ENCODE measurements at regions not wholly inside any gene's neighbourhood (a gene's known extent, or its start where the extent isn't known, plus 50 kb on each side); places are given as distances from the start of the nearest gene placed in this dataset.

GRCh38 chr2:30338475-30338874 is 107.1 kb downstream of the LBH start:
- Histone ChIP-seq H3K9me2 (ENCODE audit: insufficient read depth, low read length) (no peaks in the 10 kb centered on the region), H3K4me3 (ENCODE audit: low read length) (no peak overlapping the region), H3F3A (ENCODE audit: insufficient read depth, low read length, poor library complexity, severe bottlenecking) (no peaks in the 10 kb centered on the region), H2AFZ (ENCODE audit: low read depth, low read length) (no peak overlapping the region), H3K79me2 (replicated peaks; ENCODE audit: insufficient read depth, low read length) (no peaks in the 10 kb centered on the region), H3K9me3 (ENCODE audit: low read length) (no peaks in the 10 kb centered on the region), H3K4me2 (ENCODE audit: low read length) (no peak overlapping the region), H4K20me1 (ENCODE audit: insufficient read depth) (no peaks in the 10 kb centered on the region), H3K27me3 (ENCODE audit: insufficient read depth, low read depth, low read length) (no peaks in the 10 kb centered on the region), H3K9ac (ENCODE audit: low read length) (no peak overlapping the region), H3K27ac (ENCODE audit: low read length) (no peak overlapping the region), H3K36me3 (ENCODE audit: insufficient read depth, low read length) (no peaks in the 10 kb centered on the region)
- TF ChIP-seq EZH2 (IDR thresholded peaks at IDR 0.05; ENCODE audit: borderline replicate concordance, insufficient read depth, low read length, poor library complexity, severe bottlenecking) (no peak), MXI1 (conservative IDR thresholded peaks at IDR 0.05; ENCODE audit: poor library complexity, severe bottlenecking) (no peak), SMC3 (conservative IDR thresholded peaks at IDR 0.05; ENCODE audit: poor library complexity) (no peak), EP300 (conservative IDR thresholded peaks at IDR 0.05; ENCODE audit: poor library complexity, severe bottlenecking) (no peak), TAF1 (IDR thresholded peaks at IDR 0.05; ENCODE audit: low read depth) (no peak), RAD21 (conservative IDR thresholded peaks at IDR 0.05) (no peak), POLR2AphosphoS5 (IDR thresholded peaks at IDR 0.05) (no peak), REST (IDR thresholded peaks at IDR 0.05; ENCODE audit: borderline replicate concordance) (no peak)
- TF ChIP-seq, protein P1, sequence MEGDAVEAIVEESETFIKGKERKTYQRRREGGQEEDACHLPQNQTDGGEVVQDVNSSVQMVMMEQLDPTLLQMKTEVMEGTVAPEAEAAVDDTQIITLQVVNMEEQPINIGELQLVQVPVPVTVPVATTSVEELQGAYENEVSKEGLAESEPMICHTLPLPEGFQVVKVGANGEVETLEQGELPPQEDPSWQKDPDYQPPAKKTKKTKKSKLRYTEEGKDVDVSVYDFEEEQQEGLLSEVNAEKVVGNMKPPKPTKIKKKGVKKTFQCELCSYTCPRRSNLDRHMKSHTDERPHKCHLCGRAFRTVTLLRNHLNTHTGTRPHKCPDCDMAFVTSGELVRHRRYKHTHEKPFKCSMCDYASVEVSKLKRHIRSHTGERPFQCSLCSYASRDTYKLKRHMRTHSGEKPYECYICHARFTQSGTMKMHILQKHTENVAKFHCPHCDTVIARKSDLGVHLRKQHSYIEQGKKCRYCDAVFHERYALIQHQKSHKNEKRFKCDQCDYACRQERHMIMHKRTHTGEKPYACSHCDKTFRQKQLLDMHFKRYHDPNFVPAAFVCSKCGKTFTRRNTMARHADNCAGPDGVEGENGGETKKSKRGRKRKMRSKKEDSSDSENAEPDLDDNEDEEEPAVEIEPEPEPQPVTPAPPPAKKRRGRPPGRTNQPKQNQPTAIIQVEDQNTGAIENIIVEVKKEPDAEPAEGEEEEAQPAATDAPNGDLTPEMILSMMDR (IDR thresholded peaks at IDR 0.05; ENCODE audit: poor library complexity, severe bottlenecking): no peak

DNA sequence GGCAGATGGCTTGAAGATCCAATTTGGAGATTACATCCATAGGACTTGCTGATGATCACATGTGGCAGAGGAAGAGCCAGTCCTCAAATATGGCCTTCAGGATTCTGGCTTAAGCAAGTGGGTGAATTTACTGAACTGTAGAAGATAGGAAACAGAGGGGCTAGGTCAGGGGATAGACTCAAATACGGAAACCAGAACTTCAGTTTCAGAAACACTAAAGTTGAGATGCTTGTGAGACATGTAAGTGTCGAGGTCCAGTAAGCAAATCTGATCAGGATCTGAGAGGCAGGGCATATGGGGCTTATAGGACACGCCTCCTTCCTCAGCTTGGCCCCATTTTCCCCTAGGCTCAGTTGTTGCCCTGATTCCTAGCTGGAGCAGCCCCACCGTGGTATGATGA is 107.7 kb downstream of the LBH start:
- H2AFZ ChIP-seq (ENCODE audit: low read depth, low read length): no peak overlapping the region
- H3F3A ChIP-seq (ENCODE audit: insufficient read depth, low read length, poor library complexity, severe bottlenecking): no peaks in the 10 kb centered on the region
- H3K79me2 ChIP-seq (replicated peaks; ENCODE audit: insufficient read depth, low read length): no peaks in the 10 kb centered on the region
- no peaks in the 10 kb centered on the region for H3K27me3 ChIP-seq (ENCODE audit: insufficient read depth, low read depth, low read length)
- no peak for TF ChIP-seq EP300 (conservative IDR thresholded peaks at IDR 0.05; ENCODE audit: poor library complexity, severe bottlenecking)
- no peak for TF ChIP-seq POLR2AphosphoS5 (IDR thresholded peaks at IDR 0.05)
- no peaks in the 10 kb centered on the region for H3K36me3 ChIP-seq (ENCODE audit: insufficient read depth, low read length)
- no peak overlapping the region for H3K4me2 ChIP-seq (ENCODE audit: low read length)
- H3K9ac ChIP-seq (ENCODE audit: low read length): no peak overlapping the region
- H3K9me2 ChIP-seq (ENCODE audit: insufficient read depth, low read length): no peaks in the 10 kb centered on the region
- no peak overlapping the region for H3K4me3 ChIP-seq (ENCODE audit: low read length)
- H3K27ac ChIP-seq (ENCODE audit: low read length): no peak overlapping the region
- no peaks in the 10 kb centered on the region for H4K20me1 ChIP-seq (ENCODE audit: insufficient read depth)
- H3K9me3 ChIP-seq (ENCODE audit: low read length): no peaks in the 10 kb centered on the region
